ENCODE measurements at regions not wholly inside any gene's neighbourhood (a gene's known extent, or its start where the extent isn't known, plus 50 kb on each side); places are given as distances from the start of the nearest gene placed in this dataset.

DNA sequence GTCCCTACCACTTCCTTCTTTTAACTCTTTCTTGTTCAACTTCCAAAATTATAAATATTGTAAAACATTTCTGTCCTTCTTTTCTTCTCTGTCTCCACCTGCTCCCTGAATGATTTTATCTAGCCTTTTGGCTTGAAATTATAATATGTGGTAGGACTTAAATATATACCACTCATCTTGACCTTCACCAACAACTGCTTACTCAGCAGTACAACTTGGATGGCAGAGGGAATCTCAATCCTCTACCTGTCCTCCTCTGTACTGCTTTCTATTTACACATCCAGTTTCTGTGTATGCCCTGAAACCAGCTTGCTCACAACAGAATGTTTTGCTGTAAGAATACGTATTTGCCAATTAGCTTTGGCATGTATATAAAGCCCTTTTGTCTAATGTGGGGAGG is 1392.5 kb downstream of the EPHA7 start:
- Mint-ChIP-seq H3K27me3 (no peaks in the 10 kb centered on the region), H3K36me3 (ENCODE audit: low read depth) (no peaks in the 10 kb centered on the region), H3K4me1 (no peaks in the 10 kb centered on the region), H3K9me3 (peaks cover 7% of the 10 kb centered on the region), H3K27ac (no peak overlapping the region), H3K4me3 (no peak overlapping the region)
- ChIA-PET CTCF (no interaction called here), POLR2A (no interaction called here)
- no peak for DNase-seq

- CTCF ChIA-PET = no interaction called here
- Mint-ChIP-seq H3K9me3 (peaks cover 2% of the 10 kb centered on the region), H3K27me3 (no peaks in the 10 kb centered on the region), H3K36me3 (ENCODE audit: low read depth) (no peaks in the 10 kb centered on the region), H3K27ac (no peak overlapping the region), H3K4me3 (no peak overlapping the region), H3K4me1 (no peaks in the 10 kb centered on the region)
- no peak for DNase-seq
- POLR2A ChIA-PET = no interaction called here
These were observed 1394.5 kb downstream of the EPHA7 start for GRCh38 chr6:92024881-92025280.

DNA sequence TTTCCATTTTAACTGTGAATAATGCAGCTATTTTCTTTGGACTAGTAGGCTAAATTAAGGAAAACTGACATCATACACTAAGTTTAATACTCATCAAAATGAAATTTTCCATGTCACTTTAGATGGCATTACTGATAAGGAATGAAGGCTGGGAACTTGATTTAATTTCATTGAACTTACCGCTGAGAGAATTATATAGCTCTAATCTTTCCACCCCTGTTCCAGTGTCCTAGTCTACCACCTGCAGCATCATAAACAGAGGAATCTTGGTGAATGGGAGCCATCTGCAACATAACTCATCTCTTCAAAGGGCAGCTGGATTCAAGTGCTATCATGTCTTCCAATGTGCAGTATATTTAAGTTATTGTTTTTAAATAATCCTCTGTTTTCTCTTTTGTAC is 1395.2 kb downstream of the EPHA7 start:
- H3K4me3 Mint-ChIP-seq = no peak overlapping the region
- H3K27me3 Mint-ChIP-seq = no peaks in the 10 kb centered on the region
- no peaks in the 10 kb centered on the region for H3K4me1 Mint-ChIP-seq
- ChIA-PET CTCF (no interaction called here), POLR2A (no interaction called here)
- DNase-seq = no peak
- H3K36me3 Mint-ChIP-seq (ENCODE audit: low read depth) = no peaks in the 10 kb centered on the region
- peaks cover 2% of the 10 kb centered on the region for H3K9me3 Mint-ChIP-seq
- H3K27ac Mint-ChIP-seq = no peak overlapping the region

GRCh38 chr6:92023410-92023966 is 1395.9 kb downstream of the EPHA7 start:
- Mint-ChIP-seq H3K27me3 (no peaks in the 10 kb centered on the region), H3K27ac (no peak overlapping the region), H3K4me3 (no peak overlapping the region), H3K9me3 (peaks cover 2% of the 10 kb centered on the region), H3K36me3 (ENCODE audit: low read depth) (no peaks in the 10 kb centered on the region), H3K4me1 (no peaks in the 10 kb centered on the region)
- DNase-seq = no peak
- CTCF ChIA-PET = no interaction called here
- POLR2A ChIA-PET = no interaction called here

GRCh38 chr6:92011681-92012245 is 1407.6 kb downstream of the EPHA7 start:
- Mint-ChIP-seq H3K27me3 (no peaks in the 10 kb centered on the region), H3K27ac (no peak overlapping the region), H3K9me3 (peaks cover 16% of the 10 kb centered on the region), H3K4me1 (no peaks in the 10 kb centered on the region), H3K4me3 (no peak overlapping the region), H3K36me3 (ENCODE audit: low read depth) (no peaks in the 10 kb centered on the region)
- DNase-seq = no peak
- POLR2A ChIA-PET = no interaction called here
- CTCF ChIA-PET = no interaction called here

DNA sequence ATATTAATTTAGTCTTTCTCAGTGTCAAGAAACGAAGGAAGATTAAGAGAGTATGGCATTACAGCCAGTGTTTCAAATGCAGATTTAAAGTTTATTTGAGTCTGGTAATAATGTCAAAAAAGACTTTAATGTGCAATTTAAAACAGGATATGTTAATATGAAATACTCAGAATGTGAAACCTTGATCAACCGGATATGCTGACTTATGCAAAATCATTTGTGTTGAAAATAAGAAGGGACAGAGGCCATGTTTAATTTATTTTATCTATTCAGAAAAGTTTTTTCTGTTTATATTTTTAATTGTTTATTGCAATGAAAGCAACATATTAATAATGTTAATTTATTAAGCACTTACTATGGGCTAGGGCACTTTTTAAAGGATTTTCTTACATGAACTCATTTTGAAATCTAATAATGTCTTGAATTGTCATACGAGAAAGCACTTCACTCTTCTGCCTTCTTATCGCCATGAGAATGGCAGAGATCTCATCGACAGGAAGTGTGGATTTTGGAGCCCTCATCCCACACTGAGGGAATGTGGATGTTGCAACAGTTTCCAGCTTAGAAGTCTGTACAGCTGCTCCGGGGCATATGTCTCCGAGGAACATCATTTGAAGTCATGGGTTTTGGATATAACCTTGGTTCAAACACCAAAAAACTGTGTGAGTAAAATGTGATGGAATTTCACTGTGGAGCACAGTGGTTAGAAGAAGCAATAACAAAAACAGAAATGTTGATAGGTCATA is 1410.4 kb downstream of the EPHA7 start:
- Mint-ChIP-seq H3K27ac (no peak overlapping the region), H3K36me3 (ENCODE audit: low read depth) (no peaks in the 10 kb centered on the region), H3K4me3 (no peak overlapping the region), H3K9me3 (peaks cover 10% of the 10 kb centered on the region), H3K4me1 (no peaks in the 10 kb centered on the region), H3K27me3 (no peaks in the 10 kb centered on the region)
- ChIA-PET POLR2A (no interaction called here), CTCF (interaction anchor here (0.7 kb wide), 1 partner anchor 1688 kb away, joined by 5 read pairs; no protein-coding TSS in a partner anchor)
- no peak for DNase-seq

DNA sequence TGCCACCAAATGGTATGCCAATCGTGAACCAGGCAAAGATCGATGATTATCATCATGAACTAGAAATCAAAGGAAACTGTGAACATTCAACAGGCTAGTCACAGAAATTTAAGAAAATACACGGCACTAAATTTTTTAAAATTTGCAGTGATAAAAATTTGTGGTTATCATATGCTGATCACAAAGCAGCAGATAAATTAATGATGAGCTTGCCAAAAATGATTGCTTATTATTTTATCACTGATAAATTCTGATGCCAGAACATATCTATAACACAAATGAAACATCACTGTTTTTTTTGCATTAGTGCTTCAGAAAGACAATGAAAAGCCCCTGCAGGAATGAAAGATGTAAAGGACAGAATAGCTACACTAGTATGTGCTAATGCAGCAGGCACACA is 1413.2 kb upstream of the MAP3K7 start:
- Mint-ChIP-seq H3K27ac (no peak overlapping the region), H3K27me3 (no peaks in the 10 kb centered on the region), H3K4me1 (no peaks in the 10 kb centered on the region), H3K36me3 (ENCODE audit: low read depth) (no peaks in the 10 kb centered on the region), H3K4me3 (no peak overlapping the region), H3K9me3 (peaks cover 4% of the 10 kb centered on the region)
- CTCF ChIA-PET = no interaction called here
- DNase-seq = no peak
- POLR2A ChIA-PET = no interaction called here

- DNase-seq = no peak
- Mint-ChIP-seq H3K4me1 (no peaks in the 10 kb centered on the region), H3K27ac (no peak overlapping the region), H3K4me3 (no peak overlapping the region), H3K27me3 (no peaks in the 10 kb centered on the region), H3K36me3 (ENCODE audit: low read depth) (no peaks in the 10 kb centered on the region), H3K9me3 (peaks cover 18% of the 10 kb centered on the region)
- CTCF ChIA-PET = no interaction called here
- POLR2A ChIA-PET = no interaction called here
These were observed 1407.9 kb upstream of the MAP3K7 start for GRCh38 chr6:91994787-91995186.

- no peaks in the 10 kb centered on the region for H3K4me1 Mint-ChIP-seq
- H3K27me3 Mint-ChIP-seq = no peaks in the 10 kb centered on the region
- H3K4me3 Mint-ChIP-seq = no peak overlapping the region
- CTCF ChIA-PET = no interaction called here
- H3K27ac Mint-ChIP-seq = no peak overlapping the region
- POLR2A ChIA-PET = no interaction called here
- no peaks in the 10 kb centered on the region for H3K9me3 Mint-ChIP-seq
- DNase-seq = no peak
- no peaks in the 10 kb centered on the region for H3K36me3 Mint-ChIP-seq (ENCODE audit: low read depth)
These were observed 1395.7 kb upstream of the MAP3K7 start for GRCh38 chr6:91982559-91982958.

GRCh38 chr6:91976797-91977196 is 1389.9 kb upstream of the MAP3K7 start:
- Mint-ChIP-seq H3K27me3 (no peaks in the 10 kb centered on the region), H3K4me1 (no peaks in the 10 kb centered on the region), H3K36me3 (ENCODE audit: low read depth) (no peaks in the 10 kb centered on the region), H3K27ac (no peak overlapping the region), H3K4me3 (no peak overlapping the region), H3K9me3 (peaks cover 12% of the 10 kb centered on the region)
- ChIA-PET CTCF (no interaction called here), POLR2A (no interaction called here)
- no peak for DNase-seq

GRCh38 chr6:91970700-91971099 is 1383.8 kb upstream of the MAP3K7 start:
- no peak overlapping the region for H3K27ac Mint-ChIP-seq
- POLR2A ChIA-PET = no interaction called here
- CTCF ChIA-PET = no interaction called here
- no peak overlapping the region for H3K4me3 Mint-ChIP-seq
- H3K9me3 Mint-ChIP-seq = peaks cover 21% of the 10 kb centered on the region
- DNase-seq = no peak
- H3K27me3 Mint-ChIP-seq = no peaks in the 10 kb centered on the region
- H3K36me3 Mint-ChIP-seq (ENCODE audit: low read depth) = no peaks in the 10 kb centered on the region
- H3K4me1 Mint-ChIP-seq = no peaks in the 10 kb centered on the region

GRCh38 chr6:91965872-91966271 is 1379.0 kb upstream of the MAP3K7 start:
- Mint-ChIP-seq H3K4me3 (no peak overlapping the region), H3K9me3 (peaks cover 23% of the 10 kb centered on the region), H3K27me3 (no peaks in the 10 kb centered on the region), H3K4me1 (no peaks in the 10 kb centered on the region), H3K36me3 (ENCODE audit: low read depth) (no peaks in the 10 kb centered on the region), H3K27ac (no peak overlapping the region)
- ChIA-PET CTCF (no interaction called here), POLR2A (no interaction called here)
- DNase-seq = no peak

DNA sequence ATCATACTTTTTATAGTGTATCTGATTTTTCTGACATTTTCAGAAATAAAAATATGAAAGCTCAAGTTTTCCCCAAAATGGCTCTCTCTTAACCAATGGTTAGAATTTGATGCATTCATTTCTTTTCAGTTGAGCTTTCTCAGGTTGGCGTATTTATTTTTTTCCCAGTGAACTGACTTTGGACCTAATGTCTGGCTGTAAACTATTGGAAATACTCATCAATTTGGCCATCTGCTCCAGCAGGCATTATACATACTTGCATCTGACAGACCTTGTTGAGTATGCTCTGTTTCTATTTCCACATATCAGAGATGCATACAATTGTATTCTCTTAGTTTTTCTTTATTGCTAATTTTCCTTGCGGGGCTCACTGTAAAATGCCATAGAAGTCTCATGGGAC is 1374.8 kb upstream of the MAP3K7 start:
- DNase-seq = no peak
- H3K4me3 Mint-ChIP-seq = no peak overlapping the region
- H3K9me3 Mint-ChIP-seq = peaks cover 15% of the 10 kb centered on the region
- no peaks in the 10 kb centered on the region for H3K4me1 Mint-ChIP-seq
- H3K27me3 Mint-ChIP-seq = no peaks in the 10 kb centered on the region
- CTCF ChIA-PET = no interaction called here
- POLR2A ChIA-PET = no interaction called here
- H3K27ac Mint-ChIP-seq = no peak overlapping the region
- no peaks in the 10 kb centered on the region for H3K36me3 Mint-ChIP-seq (ENCODE audit: low read depth)

DNA sequence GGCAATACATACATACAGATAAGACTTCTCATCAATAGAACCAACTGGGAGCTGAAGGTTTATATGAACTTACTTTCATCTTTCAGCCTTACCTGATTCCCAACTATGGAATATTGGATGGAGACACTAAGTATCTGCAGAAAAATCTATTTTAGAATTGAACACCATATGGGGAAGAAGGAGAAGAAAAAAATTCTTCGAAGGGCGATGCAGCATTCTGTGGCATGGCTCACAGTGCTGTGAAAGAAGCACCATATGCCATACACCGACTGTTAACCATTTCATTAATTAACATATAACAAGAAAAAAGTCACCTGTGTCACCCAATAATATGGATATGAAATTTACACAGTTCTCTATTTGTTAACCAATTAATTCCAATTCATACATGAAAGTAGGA is 1374.4 kb upstream of the MAP3K7 start:
- H3K4me1 Mint-ChIP-seq = no peaks in the 10 kb centered on the region
- no peak overlapping the region for H3K27ac Mint-ChIP-seq
- no peak overlapping the region for H3K4me3 Mint-ChIP-seq
- ChIA-PET POLR2A (no interaction called here), CTCF (no interaction called here)
- H3K36me3 Mint-ChIP-seq (ENCODE audit: low read depth) = no peaks in the 10 kb centered on the region
- H3K27me3 Mint-ChIP-seq = no peaks in the 10 kb centered on the region
- no peak for DNase-seq
- H3K9me3 Mint-ChIP-seq = peaks cover 12% of the 10 kb centered on the region
